ENCODE measurements at regions not wholly inside any gene's neighbourhood (a gene's known extent, or its start where the extent isn't known, plus 50 kb on each side); places are given as distances from the start of the nearest gene placed in this dataset.

DNA sequence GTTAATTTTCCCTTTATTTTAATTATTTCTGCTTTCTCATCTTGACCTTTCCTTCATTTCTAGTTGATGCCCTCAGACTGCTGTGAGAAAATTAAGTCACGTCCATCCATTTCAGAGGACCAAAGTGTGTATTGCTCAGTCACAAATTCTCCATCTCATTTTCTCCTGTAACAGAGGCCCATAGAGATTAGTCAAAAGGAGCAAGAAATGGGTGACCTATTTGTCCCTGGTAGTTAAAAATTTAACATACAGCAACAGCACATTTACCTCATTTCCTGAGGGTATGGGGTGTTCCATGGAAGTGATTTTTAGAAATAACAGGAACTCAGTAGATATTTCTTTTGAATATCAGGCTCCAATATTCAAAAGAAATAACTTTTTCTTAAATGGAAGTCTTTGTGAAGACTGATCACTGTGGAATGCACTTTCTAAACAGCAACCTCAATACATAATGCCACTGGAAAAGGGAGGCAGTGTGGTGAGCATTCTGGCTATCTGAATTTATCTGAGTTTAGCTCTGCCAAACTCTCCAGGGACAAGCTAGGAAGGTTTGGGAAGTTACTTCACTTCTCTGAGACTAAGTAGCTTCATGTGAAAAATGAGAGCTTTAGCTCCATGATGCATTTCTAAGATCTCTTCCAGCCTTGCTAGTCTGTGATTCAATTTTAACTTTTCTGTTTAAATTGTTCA, 808.2 kb downstream of the SQOR start:
- no peak for DNase-seq

DNA sequence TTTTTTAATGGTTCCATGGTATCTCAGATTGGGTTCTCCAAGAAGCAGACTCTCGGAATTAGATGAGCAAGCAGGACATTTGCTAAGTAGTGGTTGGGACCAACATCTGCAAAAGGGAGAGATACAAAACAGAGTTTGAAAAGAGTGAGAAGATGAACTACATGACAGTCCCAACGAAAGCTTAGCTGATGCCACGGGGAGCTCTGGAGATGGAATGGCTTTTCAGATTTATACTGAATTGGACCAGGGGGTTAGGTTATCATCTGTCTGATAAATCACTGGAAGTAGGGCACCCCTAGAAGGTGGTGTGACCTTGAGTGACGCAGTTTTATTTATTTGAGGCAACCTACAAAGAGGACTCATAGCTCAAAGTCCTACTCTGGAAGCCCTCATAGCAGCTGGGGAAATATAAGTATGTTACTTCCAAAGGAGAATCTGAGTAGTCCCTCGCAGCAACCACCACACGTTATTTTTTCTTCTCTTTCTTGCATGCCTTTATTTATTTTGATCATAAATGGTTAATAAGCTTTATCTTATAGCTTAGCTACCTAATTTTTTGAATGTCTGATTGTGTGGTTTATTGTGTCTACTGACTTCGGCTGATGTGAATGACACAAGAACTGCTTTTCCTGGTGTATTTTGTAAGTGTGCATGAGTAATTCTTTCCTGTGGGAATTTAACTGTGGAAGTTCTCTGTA, 815.4 kb downstream of the SQOR start:
- no peak for DNase-seq

DNA sequence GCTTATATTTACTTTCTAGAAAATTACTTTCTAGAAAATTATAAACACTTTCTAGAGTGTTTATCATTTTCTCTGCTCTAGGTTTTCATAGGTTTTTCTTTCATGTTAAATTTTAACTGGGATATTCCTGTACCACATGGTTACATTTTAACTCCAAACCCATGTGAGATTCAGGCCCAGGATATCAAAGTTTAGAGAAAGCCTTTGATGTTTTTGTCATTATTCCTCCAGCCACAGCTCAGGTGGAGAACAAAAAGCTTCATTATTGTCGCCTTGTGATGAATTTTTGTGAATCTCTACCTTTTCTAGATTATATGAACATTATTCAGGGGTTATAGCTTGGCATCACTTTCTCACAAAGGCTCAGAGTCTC, 816.0 kb downstream of the SQOR start:
- DNase-seq = no peak

DNA sequence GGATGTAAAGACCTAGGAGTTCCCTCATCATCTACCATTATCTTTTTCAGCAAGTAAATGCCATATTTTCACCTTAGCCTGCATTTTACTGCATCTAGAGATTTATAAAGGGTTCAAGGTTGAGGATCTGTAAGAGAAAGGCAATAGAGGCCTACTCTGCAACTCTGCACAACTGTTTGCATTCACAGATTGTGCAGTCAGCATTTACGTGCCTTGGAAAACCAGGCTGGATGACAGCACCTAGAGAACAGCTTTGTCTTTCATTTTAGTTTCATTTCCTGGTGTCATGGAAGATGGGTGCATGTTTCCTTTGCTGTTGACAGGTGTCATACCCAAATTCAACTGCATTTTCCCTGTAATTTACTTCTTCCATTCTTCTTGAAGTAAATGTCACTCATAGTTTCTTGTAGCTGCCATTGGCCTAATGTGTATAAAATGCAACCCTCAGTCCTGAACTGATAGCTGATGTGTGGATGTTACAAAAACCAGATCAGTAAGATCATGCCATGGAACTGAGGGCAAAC, 817.5 kb downstream of the SQOR start:
- DNase-seq = no peak

DNA sequence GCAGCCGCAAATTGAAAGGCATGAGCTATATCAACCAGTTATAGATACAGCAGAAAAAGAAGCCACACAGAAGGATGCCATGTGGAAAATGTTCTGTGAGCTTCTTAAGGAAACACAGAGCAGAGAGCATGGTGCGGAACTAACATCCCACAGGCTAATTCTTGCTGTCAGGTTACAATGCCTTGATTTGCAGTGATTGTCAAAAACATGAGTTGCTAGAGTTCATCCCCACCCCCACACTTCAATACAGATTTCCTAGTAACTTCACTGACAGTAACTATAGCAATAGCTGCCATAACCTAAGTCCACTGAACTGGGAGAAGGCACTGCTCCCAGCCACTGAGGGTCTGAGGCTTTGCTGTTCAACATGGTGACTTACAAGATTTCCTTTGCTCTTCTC, 821.6 kb downstream of the SQOR start:
- no peak for DNase-seq

DNA sequence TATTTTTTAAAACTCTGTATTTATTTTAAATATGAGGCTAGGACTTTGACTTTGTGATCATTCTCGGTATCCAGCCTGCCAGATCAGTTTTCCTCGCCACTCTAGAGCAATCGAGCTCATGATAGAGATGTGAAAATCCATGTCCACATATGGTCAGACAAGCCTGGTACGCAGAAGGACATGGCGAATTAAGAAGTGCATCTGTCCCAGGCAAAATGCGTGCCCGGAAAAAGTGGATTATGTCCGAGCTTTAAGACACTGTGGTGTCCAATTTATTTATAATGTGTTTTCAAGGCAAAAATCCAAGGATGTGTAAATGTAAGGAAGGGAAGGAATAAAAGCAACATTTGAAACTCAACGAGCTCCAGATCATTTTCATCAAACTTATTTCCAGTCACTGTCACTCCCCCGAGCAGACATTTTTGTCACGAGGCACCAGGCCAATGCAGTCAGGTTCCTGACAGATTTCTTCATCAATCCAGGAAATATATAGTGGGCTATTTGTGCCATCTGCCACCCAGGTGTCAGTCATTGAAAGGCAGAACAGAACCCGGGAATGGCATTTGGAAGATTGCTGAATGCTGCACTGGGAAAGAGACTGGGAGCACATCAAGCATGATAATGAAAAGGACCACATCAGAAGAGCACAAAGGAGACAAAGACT, 825.7 kb downstream of the SQOR start:
- no peak for DNase-seq

DNA sequence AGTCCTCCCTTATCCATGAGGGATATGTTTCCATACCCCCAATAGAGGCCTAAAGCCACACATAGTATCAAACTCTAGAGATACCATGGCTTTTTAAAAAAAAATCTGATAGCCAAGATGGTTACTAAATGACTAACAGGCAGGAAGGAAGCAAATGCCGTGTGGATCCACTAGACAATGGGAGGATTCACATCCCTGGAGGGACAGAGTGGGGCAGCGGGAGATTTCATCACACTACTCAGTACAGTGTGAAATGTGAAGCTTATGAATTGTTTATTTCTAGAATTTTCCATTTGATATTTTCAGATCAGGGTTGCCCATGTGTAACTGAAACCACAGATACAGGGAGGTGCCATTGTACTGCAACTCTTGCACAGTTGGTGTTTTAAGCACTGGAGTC, 826.6 kb downstream of the SQOR start:
- no peak for DNase-seq

DNA sequence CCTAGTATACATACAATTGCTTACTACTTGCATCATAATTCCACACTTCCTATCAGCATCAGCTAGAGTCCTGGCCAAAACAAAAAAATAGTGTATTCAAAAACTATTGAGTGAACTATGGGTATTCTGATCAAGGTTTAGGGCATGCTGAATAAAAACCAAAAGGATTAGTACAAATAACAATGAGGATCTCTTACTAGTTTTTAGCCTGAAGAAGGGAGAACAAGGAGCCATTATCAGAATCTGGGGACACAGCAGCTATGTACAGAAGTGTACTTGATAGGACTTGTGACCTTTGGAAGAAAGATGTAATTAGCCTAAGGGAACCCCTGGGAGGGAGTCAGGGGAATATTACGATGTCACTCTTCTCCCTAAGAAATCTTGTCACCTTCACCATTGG, 832.2 kb downstream of the SQOR start:
- DNase-seq = no peak

DNA sequence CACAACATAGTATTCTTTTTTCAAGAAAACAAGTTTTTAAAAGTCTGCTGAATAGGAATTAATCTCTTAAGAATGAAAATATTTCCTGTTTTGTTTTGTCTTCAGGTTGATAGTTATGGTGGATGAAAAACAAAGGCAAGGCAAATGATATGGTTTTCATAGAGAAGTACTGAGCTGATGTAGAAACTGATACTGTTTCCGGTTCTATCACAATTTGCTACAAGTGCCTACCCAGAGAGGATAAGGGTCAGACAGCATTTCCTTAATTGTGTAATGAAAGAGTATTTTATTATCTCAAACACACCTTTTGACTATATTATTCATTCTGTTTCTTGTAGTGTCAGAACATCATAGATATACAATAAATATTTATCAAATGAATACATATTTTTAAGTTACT, 836.3 kb downstream of the SQOR start:
- DNase-seq = no peak

DNA sequence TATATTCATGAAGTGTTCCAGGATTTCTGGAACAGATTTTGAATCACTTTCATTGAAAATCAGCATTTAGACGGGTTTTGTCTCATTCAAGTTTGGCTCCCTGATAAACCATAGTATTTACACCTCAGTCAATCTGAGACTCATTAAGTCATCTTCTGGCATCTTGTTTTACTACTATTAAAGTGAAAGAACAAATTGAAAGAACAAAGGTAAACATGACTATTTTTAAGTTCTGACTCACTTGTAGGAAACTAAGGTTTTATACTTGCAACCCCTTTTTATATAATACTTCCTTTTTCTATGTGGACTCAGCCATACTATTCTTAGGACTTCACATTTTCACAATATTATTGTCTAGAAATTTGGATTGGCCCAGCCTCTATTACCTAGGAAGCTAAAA, 854.4 kb downstream of the SQOR start:
- no peak for DNase-seq

DNA sequence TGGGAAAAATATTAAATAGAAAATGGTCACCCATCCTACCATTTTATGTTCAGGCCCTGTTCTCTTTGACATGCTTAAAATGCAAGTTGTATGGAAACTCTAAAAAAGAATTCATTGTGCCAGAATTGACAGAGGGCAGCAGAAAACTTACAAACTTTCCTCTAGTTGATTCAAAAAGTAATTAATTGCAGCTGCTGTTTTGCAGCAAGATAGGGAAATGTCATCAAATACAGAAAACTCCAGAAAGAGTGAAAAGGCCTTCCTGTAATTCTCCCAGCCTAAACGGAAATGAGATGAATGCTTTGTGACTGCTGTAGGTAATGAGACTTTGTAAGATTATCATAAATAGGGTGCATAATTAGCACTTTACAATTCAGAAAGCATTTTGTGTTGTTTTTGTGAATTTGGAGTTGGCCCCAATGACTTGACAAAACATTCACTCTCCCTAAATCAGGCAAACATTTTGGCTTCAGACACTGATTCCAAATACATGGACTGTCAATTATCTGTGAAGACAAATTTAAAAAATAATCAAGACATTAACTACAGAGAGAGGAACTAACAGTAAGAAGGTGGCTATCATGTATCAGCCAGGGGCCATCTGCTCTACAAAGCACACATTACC, 861.8 kb downstream of the SQOR start:
- no peak for DNase-seq

DNA sequence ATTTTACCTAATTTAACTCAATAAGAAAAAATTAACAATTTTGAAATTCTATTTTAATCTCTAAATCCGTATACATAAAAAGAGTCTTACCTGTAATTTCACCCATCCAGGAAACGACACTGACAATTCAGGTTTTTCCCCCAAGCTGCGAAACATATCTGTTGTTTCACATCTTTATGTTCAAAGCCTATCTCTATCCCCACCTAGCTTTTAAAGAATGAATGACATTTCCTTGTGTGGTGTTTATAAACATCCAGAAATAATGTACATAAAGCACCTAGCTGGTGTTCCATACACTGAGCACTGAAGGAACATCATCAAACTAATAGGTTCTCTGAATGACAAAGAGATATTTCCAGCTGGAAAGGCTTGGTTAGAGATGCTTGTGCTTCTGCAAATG, 867.8 kb downstream of the SQOR start:
- no peak for DNase-seq

DNA sequence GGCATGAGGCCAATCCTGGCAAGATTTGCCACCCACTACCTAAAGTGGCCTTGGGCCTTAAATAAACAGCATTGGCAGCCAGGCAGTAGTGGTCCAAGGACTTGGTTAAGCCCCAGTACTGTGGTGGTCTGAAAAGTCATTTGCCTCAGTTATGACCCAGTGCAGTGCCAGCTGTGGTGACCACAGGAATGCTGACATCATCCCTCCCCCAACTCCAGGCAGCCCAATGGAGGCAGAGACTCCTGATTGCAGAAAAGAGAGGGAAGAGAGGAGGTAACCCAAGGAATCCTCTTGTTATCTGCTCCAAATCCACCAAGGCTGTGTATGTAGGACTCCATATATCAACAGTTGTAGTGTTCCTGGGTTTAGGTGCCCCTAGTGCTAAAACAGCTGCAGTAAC, 883.6 kb downstream of the SQOR start:
- DNase-seq = no peak

DNA sequence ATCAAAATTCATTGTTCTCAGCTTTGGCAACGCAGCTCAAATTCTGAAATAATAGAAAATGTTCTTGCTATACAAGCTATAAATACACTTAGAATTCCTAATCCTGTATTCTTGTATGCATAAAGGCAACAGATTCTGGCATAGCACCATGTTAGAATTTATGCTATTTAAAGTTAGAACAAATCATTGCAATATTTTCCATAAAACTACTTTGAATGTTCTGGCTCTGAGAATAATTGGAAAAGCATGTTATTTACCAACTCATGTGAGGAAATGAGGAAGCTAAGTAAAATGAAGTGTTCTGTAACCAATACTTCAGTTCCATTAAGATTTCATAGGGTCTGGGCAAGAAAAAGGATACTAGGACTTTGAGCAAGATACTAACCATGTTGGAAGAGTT, 888.9 kb downstream of the SQOR start:
- no peak for DNase-seq

DNA sequence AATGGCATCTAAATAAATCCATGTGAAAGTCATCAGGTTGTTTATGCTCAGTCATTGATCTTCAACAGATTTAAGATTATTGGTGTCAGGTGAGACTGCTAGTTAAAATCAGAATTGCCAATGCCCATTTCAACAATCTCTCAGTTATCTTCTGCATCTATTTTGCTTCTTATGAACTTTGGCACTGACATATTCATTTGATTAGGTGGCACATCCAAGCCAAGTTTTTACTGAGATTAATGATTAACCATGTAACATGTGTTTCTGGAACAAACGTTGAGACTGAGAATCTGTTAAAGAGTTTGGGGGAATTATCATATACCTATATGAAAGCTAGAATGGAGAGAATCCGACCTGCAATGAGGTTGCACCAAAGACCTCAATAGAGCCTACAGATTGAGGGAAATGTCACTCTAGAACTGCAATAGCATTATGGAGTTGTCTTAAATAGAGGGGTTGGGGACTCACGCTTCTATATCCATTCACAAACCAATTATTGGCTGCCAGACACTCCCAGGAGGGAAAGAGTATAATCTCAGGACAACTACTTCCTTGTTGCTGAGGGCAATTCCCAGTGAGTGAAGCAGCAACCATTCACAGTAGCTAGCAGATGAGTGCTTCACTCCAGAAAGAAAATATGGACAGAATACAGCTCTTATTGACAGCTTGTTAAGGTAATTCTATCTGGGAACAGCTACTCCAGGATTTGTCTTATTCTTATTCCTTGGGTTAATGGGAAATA, 891.3 kb downstream of the SQOR start:
- no peak for DNase-seq

DNA sequence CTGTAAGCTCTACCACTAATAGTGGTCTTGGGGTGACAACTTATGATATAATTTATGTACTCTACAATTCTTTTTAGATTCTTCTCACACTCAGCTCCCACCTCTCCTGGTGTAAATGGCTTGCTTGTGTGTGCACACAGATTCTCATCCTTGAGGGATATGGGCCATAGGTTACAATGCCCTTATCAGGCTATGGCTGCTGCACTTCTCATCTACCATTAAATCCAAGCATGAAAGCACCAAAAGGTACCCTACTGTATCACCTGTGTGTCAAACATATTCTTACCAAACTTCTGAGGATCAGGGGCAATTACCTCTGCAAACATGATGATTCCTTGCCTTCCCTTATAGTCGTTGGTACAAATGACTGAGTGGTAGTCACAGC, 891.9 kb downstream of the SQOR start:
- DNase-seq = no peak

DNA sequence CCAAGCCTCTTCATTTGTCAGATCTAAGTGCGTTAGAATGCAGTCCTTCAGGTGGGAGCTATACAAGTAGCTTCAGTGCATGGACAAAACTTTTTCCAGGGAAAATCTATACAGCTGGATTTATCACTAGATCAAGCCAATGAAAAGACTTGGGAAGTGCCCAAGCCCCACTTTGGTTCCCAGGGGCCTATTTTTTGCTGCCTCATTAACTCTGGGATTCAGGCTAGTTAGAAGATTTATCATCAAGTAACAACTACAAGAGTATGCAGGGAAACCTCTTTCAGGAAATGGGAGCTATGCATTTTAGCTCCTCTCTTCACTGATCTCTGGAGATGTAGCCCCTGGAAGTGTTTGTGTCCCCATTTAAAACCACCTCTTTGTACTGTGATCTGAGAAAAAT, 908.8 kb downstream of the SQOR start:
- DNase-seq = no peak

DNA sequence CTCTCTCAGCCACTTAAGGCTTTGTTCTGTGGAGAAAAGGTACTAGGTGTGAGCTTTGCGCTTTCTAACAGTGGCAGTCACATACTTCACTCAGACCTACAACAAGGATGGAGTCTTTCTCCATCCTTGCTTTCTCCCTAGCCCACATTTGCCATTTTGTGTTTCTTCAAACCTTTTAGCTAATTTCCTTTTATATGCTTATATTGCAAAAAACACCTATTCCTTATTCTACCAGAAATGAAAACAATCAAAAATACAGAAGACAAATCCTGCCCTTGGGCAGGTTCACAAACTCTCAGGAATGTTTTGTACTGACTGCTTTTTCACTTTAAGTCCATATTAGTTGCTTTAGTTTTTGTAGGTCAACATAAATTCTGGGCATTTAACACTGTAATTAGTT, 914.2 kb downstream of the SQOR start:
- DNase-seq = no peak

DNA sequence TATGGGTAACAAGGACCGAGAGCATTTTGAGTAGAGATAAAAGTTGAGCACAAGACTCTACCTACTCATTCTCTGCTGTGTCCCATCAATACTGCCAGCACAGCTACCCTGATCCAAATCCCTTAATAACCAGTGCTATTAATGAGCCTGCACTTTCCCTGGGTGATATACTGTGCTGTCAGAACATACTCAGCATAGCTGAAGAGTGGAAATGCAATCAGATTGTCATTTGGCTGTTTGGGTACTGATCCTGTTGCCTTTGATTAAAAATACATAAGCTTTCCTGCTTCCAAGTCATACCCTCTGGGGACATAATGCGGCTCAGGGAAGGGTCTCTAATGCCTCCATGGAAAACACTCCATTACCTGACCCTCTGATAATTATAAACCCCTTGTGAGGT, 917.5 kb downstream of the SQOR start:
- DNase-seq = no peak

DNA sequence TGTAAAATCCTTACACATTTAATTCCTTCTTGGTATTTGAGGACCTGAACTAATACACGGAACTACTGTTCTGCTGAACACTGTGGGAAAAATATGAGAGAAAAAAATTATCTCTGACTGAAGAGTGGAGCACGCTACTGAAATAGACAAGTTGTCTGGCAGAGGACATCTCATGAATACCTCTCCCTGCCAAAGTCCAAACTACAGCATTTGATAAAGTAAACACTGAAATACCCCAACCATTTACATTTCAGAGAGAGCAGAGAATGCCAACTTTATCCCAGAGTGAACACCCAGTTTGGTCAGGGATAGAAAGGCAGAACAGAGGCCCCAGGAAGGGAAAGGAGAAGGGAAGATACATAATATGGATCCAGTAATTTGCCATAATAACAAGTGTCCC, 920.7 kb downstream of the SQOR start:
- DNase-seq = no peak

DNA sequence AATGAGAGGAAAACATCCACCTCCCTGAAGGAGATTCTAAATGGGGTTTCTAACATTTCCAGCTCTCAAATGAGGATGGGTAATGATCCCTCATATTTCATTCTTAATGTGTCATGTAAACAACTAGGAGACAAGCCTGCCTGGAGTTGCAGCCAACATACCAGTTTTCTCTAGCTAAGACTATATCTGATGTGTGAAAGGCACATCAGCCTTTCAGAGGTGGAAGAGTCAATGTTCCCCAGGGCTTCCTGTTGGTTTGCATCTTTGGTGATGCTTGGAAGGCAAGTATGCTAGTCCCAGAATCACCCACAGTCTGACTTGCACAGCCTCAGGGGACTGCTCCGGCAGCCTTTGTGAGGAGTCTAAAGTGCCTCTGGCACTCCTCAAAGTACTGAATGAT, 921.2 kb downstream of the SQOR start:
- DNase-seq = no peak

DNA sequence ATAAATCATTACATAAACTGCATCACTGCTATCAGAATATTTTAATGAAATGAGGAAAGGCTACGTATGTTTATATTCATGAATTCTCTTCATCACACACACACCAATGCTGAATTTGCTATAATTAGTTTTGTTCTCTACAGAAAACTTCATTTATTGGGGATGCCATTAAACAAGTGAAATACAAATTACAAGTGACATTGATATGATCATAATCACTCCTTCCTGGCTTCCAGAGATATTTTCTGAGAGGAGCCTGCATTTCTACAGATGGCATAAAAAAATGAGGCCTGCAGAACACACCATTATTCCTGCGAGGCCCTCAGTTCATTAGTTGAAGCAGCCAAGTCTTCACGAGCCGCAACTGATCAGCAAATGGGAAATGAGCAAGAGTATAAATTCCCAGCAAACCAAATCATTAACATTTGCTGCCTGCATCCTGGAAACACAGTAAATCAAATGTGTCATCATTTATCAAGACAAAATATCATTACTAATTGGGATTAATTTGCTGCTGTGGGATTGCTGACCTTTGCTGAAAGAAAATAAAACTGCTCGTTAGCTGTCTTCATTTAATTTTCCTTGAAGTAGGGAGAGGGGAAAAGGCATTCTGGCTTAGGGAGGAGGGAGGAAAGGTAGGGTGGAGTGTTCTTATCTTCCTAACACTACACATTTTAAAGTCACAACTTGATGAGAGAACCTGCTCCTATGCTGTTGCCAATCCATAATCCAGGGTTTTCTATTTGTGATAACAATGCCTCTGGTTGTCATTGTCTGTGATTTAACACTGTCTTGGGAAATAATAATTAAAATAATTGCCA, 921.9 kb downstream of the SQOR start:
- DNase-seq = no peak

Measured in activated CD8-positive, alpha-beta memory T cell treated with anti-CD3 and anti-CD28 coated beads, Interleukin-2, amount 50 U/mL, for 4 hours (primary cell).